HG03064 (cell line): ENCODE measurements at regions not wholly inside any gene's neighbourhood (a gene's known extent, or its start where the extent isn't known, plus 50 kb on each side); places are given as distances from the start of the nearest gene placed in this dataset.

Source experiments
- ATAC-seq: cut with Tn5 transposase; IDR thresholded peaks from one replicate; pipeline ENCODE4 v1.9.1; 2021; ENCODE audit warnings: low read depth; ENCODE audit not compliant: unreplicated experiment

- ATAC-seq = no peak
These were observed 299.2 kb downstream of the TDRD15 start for GRCh38 chr2:21422724-21423522.

DNA sequence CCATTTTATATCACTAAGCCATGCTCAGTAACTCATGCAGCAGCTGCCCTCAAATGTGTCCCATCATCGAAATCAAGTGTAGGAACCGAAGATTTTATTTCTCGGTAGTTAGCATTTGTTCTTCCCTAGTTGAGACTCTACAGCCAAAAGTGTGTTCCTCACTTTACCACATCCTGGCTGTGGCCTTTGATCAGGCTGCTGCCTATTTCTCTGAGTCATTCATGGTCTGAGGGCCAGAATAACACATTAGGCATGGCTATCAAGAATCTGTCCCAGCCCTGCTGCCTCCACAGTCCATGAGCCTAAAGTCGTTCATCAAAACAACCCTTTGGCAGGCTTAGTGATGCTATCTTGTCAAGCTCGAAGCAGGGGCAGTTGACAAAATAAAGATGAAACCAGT lies 300.1 kb downstream of the TDRD15 start:
- no peak for ATAC-seq

GRCh38 chr2:21424375-21424774 lies 300.6 kb downstream of the TDRD15 start:
- no peak for ATAC-seq

GRCh38 chr2:21427606-21428005 lies 303.8 kb downstream of the TDRD15 start:
- no peak for ATAC-seq

DNA sequence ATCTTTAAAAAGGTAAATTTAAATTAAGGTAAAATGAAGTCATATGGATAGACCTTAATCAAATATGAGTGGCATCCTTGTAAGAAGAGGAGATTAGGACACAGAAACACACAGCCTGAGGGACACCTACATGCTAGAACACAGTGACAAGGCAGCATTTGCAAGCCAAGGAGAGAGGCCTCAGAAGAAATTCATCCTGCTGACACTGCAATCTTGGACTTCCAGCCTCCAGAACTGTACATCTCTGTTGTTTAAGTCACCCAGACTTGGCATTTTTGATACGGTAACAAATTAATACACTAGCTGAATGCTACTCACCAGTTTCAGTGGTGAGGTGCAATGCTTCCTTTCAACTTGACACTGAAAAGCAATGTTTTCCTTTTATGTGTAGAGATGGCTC lies 305.0 kb downstream of the TDRD15 start:
- no peak for ATAC-seq

- no peak for ATAC-seq
These were observed 306.0 kb downstream of the TDRD15 start for GRCh38 chr2:21429747-21430146.

DNA sequence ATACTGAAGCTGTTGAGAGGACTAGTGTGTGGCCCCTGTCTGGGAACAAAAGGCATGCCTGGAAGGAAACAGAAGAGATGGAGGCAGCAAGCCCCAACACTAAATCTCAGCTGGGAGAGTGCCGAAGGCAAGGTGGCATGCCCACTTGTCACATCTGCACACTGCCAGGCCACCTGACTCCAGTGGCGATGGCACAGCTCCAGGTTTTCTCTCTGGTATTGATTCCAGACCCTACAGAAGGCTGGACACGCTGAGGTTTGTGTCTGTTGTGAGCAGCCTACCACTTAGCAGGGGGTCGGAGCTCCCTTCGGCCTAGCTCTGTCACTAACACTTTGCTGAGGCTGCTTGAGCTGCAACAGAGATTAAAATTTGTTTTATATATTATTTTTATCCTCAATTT lies 307.3 kb downstream of the TDRD15 start:
- ATAC-seq = no peak

DNA sequence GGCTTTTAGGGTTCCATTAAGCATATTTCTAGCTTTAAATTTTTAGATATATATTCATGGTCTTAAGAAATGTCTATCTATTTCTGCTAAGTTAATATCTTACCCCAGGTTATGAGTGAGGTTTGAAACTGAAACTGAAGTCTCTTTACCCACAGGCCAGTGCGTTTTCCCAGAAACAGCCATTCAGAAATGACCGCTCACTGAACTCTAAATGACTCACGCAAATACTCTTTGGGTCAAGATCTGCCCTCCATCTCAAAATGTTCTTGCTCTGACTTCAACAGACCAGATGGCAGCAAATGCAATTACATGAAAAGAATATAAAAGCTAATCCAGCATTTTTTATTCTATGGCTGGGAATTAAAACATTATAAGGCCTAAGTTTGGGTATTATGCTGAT lies 315.2 kb downstream of the TDRD15 start:
- ATAC-seq = no peak

DNA sequence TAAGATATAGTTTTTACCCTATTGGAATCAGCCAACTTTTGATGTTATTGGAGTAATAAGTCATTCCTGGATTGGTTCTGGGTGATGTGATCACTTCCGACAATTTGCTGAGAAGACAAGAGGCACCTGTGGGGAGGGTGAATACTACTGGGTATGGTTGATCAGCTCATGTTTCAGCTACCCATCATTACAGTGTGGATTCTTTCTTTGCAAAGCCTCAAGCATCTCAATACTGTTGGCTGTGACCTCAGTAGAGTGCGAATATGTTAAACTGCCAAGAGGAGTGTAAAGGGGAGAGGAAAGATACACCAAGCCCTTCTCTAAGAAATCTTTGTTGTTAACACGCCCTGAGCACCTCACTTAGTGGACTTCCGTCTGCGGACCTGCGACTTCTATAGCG lies 317.7 kb downstream of the TDRD15 start:
- ATAC-seq = no peak

DNA sequence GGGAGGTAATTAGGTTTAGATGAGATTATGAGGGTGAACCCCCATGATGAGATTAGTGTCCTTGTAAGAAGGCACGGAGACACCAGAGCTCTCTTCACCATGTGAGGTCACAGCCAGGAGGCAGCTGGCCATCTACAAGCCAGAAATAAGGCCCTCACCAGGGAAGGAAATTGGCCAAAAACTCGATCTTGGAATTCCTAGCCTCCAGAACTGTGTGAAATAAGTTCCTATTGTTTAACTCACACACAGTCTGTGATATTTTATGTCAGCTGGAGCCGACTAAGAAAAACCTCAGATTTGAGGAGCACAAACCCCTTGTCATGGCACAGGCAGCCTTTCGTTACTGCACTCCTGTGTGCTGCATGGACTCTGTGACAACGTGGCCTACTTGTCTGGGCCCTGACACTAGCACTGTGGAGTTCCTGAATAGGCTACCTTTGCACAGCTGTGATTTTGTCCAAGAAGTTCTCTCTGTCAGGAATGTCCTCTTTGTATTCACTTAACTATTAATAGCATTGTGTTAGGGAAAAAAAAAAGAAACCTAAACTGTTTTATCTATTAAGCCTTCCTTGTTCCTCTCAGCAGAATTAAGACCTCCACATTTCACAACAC lies 319.8 kb downstream of the TDRD15 start:
- no peak for ATAC-seq

- ATAC-seq = no peak
These were observed 326.1 kb downstream of the TDRD15 start for GRCh38 chr2:21449881-21450280.

- ATAC-seq = no peak
These were observed 327.6 kb downstream of the TDRD15 start for GRCh38 chr2:21451403-21451802.

DNA sequence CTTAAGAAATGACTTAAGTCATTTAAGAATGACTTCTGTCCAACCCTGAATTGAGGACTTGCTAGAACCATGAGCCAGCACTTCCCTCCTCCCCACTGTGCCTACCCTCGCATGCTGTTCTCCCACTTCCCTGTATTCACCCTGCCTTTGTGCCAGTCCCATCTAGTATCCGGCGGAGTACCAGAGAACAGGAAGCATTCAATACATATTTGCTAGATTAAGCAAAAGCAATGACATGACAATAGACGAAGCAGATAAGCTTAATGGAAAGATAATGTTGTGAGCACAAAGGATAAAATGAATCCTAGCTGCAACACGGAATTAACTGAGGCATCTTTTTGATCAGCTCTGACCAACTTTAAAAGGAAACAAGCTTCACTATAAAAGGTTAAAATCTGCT lies 328.5 kb downstream of the TDRD15 start:
- ATAC-seq = no peak

DNA sequence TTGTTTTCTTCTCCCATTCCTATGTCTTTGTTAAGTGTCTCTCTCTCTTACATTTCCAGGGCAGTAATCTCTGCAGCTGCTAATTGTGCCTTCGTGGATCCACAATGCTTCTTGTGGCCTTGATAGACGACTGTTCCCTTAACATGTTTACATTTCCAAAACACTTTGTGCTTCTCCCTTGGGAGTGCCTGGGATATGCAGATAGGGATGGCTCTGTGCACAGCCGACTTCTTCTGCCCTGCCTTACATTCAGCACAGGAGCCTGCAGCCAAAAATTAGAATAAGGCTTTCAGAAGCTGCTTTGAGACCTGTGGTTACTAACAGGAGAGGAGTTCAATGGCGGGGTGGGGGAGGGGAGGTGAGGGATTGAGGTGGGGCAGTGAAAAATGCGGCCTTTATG lies 328.9 kb downstream of the TDRD15 start:
- no peak for ATAC-seq

DNA sequence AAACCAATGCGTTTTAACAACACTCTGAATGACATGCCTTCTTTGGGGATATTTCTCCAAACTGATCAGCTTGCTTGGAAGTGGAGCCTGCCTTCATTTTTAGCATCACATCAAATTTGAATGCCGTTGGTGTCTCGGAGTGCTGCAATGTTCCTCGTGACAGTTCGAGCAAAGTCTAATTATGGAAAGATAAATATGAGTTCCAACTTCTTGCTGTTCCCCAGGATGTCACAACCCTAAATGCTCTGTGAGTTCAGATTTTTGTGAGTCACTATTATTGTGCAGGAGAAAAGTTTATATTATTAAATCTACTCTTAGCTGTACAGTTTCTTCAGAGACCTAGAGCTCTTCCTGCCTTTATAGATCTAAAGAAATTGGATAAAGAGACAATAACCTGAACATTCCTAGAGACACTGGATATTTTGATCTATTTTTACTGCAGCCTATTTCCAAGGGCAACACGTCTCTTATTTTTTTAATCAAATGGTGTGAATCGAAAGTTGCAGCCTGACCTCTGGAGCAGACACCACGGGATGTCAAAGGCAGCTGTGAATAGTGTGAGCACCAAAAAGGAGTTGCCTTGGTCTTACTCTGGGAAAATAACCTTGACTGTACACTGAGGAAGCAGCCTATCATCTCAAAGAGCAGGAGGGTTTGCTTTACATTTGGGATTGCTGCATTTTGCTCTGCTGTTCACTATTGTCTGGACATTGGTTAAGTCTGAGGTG lies 330.1 kb downstream of the TDRD15 start:
- ATAC-seq = no peak

DNA sequence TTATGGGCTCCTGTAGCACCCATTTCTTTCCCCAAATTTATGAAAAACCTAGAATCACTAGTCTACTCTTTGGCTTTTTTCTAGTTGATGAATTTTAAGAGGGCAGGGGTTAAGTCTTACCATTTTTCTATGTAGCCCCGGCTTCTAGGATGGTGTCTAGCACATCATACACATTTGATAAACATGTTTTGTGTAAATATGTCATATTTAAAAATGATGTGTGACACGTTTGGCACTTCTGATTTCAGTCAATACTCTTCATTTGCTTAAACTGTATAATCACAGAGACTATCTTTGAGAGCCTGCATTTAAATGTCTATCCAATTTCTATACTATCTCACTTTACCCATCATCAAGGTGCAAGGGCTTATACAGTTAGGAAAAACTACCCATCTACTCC lies 331.1 kb downstream of the TDRD15 start:
- ATAC-seq = no peak

DNA sequence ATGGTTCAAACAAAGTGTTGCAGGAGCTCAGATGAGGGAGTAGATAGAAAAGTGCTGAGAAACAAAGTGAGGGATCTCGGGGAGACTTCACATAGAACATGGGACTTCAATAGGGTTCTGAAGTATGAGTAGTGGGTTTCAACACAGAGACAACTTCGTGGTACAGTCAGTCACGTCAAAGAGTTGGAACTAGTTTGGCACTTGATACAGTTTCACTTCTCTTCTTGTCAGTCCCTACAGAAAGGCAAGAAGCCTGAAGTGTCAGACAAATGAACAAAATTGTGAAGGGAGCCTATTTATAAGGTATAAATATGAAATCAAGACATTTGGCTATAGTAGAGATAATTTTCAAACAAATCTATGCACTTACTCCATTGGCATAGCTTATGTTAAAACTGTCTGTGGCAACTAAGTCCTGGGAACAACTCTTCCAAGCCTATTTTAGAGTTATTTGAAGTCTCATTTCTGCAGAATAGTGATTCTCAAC lies 338.0 kb downstream of the TDRD15 start:
- no peak for ATAC-seq

DNA sequence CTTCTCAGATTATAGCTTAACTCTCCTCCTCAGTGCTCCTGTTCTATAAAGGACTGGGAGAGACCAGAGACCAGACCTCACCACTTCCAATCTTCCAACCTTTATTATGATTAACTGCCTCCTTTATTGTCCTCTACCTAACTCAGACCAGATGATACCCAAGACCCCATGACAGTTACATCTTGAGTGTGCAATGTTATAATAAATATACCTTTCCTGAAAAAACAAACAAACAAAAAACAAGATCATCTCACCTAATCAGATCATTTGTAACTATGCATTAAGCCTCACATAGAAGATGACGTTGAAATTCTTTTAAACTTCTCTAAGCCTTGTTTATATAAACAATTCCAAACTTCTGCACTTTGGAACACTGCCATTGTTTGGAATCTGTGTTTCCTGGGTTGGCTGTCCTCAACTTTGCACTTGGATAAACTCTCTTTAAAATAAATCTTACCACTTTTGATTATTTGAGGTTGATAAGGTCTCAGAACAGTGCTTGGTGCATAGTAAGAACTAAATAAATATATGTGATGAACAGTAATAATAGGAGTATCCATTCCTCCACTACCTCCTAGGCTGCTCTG lies 342.7 kb downstream of the TDRD15 start:
- ATAC-seq = no peak

DNA sequence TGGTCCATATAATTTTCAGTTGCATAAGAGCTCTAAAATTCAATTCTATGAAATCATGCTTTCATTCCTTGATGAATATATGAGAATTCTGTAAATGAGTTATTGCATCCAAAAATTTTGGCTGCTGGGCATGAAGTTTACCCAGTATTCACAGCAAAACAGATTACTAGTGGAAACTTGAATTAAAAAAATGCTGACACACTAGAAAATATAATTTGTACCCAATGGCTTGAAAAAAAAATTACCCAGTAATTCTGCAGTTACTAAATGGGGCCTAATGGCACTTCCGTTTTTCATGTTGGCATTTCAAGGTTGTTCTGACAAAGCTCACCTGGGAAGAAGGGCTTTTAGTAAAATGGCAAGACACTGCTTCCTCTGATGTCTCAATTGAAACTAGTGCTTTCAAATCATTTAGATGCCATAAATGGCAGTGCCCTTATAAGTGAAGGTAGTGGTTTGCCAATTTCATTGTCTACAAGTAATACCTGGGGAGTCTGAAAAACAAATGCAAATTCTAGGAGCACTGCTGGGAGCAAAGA lies 343.6 kb downstream of the TDRD15 start:
- ATAC-seq = no peak

- ATAC-seq = no peak
These were observed 344.1 kb downstream of the TDRD15 start for GRCh38 chr2:21467910-21468309.

DNA sequence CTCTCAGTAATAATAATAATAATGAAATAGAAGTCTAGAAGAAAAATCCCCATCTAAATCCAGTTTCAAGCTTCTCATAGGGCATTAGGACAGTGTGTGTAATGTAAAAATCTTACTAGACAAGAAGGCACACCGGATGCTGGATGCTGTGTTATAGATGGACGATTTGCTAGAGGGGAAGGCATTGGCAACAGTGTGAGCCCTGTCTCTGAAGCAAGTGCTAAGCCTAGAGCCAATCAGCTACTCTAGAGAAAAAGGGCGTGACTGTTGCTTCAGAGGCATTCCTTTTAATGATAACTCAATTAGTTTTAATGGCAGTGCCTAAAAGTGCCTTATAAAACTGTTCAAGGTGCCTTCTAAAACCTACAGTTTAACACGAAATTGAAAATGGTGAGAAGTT lies 344.9 kb downstream of the TDRD15 start:
- ATAC-seq = no peak
